ENCODE measurements at regions not wholly inside any gene's neighbourhood (a gene's known extent, or its start where the extent isn't known, plus 50 kb on each side); places are given as distances from the start of the nearest gene placed in this dataset.

DNA sequence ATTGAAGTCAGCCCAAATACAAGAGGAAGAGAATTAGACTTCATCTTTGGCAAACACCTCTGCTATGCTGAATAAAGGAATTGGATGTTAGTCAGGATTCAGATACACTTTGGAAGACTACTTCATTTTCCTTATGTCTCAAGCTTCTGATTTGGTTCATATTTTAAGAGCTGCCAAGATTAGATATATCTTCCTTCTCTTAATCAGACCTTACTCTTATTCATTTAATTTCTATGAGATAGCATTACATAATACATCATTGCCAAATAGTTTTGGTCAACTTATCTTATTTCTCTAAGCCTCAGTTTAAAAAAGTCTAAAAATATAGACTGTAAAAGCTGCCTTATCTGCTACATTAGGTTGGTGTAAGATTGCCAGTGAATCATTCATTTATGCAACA lies 330.6 kb upstream of the NAV3 start:
- TF ChIP-seq, protein P1, sequence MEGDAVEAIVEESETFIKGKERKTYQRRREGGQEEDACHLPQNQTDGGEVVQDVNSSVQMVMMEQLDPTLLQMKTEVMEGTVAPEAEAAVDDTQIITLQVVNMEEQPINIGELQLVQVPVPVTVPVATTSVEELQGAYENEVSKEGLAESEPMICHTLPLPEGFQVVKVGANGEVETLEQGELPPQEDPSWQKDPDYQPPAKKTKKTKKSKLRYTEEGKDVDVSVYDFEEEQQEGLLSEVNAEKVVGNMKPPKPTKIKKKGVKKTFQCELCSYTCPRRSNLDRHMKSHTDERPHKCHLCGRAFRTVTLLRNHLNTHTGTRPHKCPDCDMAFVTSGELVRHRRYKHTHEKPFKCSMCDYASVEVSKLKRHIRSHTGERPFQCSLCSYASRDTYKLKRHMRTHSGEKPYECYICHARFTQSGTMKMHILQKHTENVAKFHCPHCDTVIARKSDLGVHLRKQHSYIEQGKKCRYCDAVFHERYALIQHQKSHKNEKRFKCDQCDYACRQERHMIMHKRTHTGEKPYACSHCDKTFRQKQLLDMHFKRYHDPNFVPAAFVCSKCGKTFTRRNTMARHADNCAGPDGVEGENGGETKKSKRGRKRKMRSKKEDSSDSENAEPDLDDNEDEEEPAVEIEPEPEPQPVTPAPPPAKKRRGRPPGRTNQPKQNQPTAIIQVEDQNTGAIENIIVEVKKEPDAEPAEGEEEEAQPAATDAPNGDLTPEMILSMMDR (IDR thresholded peaks at IDR 0.05; ENCODE audit: low read depth, low read length) = no peak
- TF ChIP-seq EZH2phosphoT487 (IDR thresholded peaks at IDR 0.05; ENCODE audit: low read depth) = no peak
